ENCODE measurements at regions not wholly inside any gene's neighbourhood (a gene's known extent, or its start where the extent isn't known, plus 50 kb on each side); places are given as distances from the start of the nearest gene placed in this dataset.

- ATAC-seq (ENCODE audit: low read depth) (no peak), DNase-seq (no peak)
- Histone ChIP-seq H3K4me3 (ENCODE audit: insufficient read depth, low read depth, low read length) (no peak overlapping the region), H2AK5ac (ENCODE audit: low read depth, low read length) (no peak overlapping the region), H3K36me3 (ENCODE audit: control insufficient read depth, insufficient read depth, low read length) (no peaks in the 10 kb centered on the region), H3K79me1 (ENCODE audit: low read depth in 1 of 2, low read length in 2 of 2) (no peaks in the 10 kb centered on the region), H3K56ac (ENCODE audit: extremely low read depth, insufficient read depth, low read length) (no peak overlapping the region), H3K4me2 (ENCODE audit: low read depth, low read length) (no peak overlapping the region), H3K14ac (replicated peaks; ENCODE audit: low read depth, low read length) (no peak overlapping the region), H3K27ac (ENCODE audit: insufficient read depth, low read length) (no peak overlapping the region), H4K20me1 (ENCODE audit: insufficient read depth, low read length) (no peaks in the 10 kb centered on the region), H3K9me1 (ENCODE audit: insufficient read depth, low read length) (no peaks in the 10 kb centered on the region), H3K4me1 (ENCODE audit: control insufficient read depth, insufficient read depth, low read length) (no peaks in the 10 kb centered on the region), H3K9ac (ENCODE audit: low read depth, low read length) (no peak overlapping the region), H4K91ac (ENCODE audit: insufficient read depth, low read depth, low read length) (no peak overlapping the region), H2BK120ac (ENCODE audit: low read depth, low read length) (no peak overlapping the region), H4K5ac (ENCODE audit: low read depth, low read length) (no peak overlapping the region), H2BK15ac (ENCODE audit: low read depth, low read length) (no peak overlapping the region), H3K18ac (ENCODE audit: low read depth, low read length) (no peak overlapping the region), H2AK9ac (replicated peaks; ENCODE audit: low read depth, low read length, poor library complexity) (no peak overlapping the region), H2BK20ac (ENCODE audit: low read depth, low read length) (no peak overlapping the region), H3K23ac (ENCODE audit: low read depth, low read length) (no peak overlapping the region), H2AFZ (replicated peaks; ENCODE audit: low read length, poor library complexity) (no peak overlapping the region), H3K4ac (ENCODE audit: low read depth, low read length) (no peak overlapping the region), H4K8ac (ENCODE audit: low read depth in 2 of 2, low read length in 2 of 2) (no peak overlapping the region), H2BK5ac (ENCODE audit: low read depth, low read length, poor library complexity, severe bottlenecking) (no peak overlapping the region), H3K9me3 (ENCODE audit: control insufficient read depth, insufficient read depth, low read length) (no peaks in the 10 kb centered on the region), H3K27me3 (ENCODE audit: control insufficient read depth, insufficient read depth, low read length) (peaks cover 12% of the 10 kb centered on the region)
- intact Hi-C loops (cut with micrococcal nuclease) (no loop called here), in situ Hi-C loops (cut with MboI; ENCODE audit: low sequenced_read_pairs) (no loop called here), dilution Hi-C loops (cut with HindIII; ENCODE audit: low sequenced_read_pairs, unreplicated experiment) (no loop called here)
- ChIA-PET POLR2A (ENCODE audit: unreplicated experiment) (no interaction called here), CTCF (no interaction called here)
- WGBS, 2 experiments (ENCODE audit: extremely low coverage in 2 of 2, insufficient read length in 1 of 2) = no CpG with 5 or more reads among the region's 2 CpGs
- no peak for TF ChIP-seq BHLHE40 (IDR thresholded peaks at IDR 0.05; ENCODE audit: low read depth, low read length)
- TF ChIP-seq CTCF (conservative IDR thresholded peaks at IDR 0.05; ENCODE audit: low read depth, low read length) = no peak
- no peak for TF ChIP-seq CEBPB (IDR thresholded peaks at IDR 0.05; ENCODE audit: low read depth, low read length)
- no peak for TF ChIP-seq MAFK (IDR thresholded peaks at IDR 0.05; ENCODE audit: low read depth, low read length)
- no peak for TF ChIP-seq FOS (IDR thresholded peaks at IDR 0.05; ENCODE audit: low read depth, low read length)
- TF ChIP-seq MXI1 (IDR thresholded peaks at IDR 0.05; ENCODE audit: borderline replicate concordance, low read depth, low read length) = no peak
- no peak for TF ChIP-seq POLR2A (IDR thresholded peaks at IDR 0.05; ENCODE audit: low read depth, low read length)
- no peak for TF ChIP-seq USF2 (IDR thresholded peaks at IDR 0.05; ENCODE audit: low read depth, low read length)
- TF ChIP-seq ELK1 (IDR thresholded peaks at IDR 0.05; ENCODE audit: borderline replicate concordance, low read depth, low read length) = no peak
- no peak for TF ChIP-seq MAZ (IDR thresholded peaks at IDR 0.05; ENCODE audit: borderline replicate concordance, low read depth, low read length)
- TF ChIP-seq RCOR1 (IDR thresholded peaks at IDR 0.05; ENCODE audit: insufficient replicate concordance, low read length) = no peak
- no peak for TF ChIP-seq RAD21 (IDR thresholded peaks at IDR 0.05; ENCODE audit: low read length)
- TF ChIP-seq CHD1 (IDR thresholded peaks at IDR 0.05; ENCODE audit: low read depth, low read length) = no peak
- no peak for TF ChIP-seq SMC3 (IDR thresholded peaks at IDR 0.05; ENCODE audit: low read depth, low read length)
- TF ChIP-seq RFX5 (IDR thresholded peaks at IDR 0.05; ENCODE audit: low read depth, low read length) = no peak
- no peak for TF ChIP-seq NFE2L2 (IDR thresholded peaks at IDR 0.05; ENCODE audit: low read depth, low read length)
- no TSS peak for BruUV-seq (replicated peaks)
Observed at GRCh38 chr10:76679030-76679429, 958.6 kb downstream of the KCNMA1 start.
